Endothelial cell of umbilical vein (primary cell): ENCODE measurements at regions not wholly inside any gene's neighbourhood (a gene's known extent, or its start where the extent isn't known, plus 50 kb on each side); places are given as distances from the start of the nearest gene placed in this dataset.

Source experiments
- BruUV-seq: library from RNA; stranded (reverse); fragments of 400-500 nt; replicated peaks from 2 replicates; lab custom pipeline; 2021; lab: Mats Ljungman, UMichigan
- CTCF ChIA-PET: fragments of 300-600, 350-600 bp; sonication (Branson Sonifier 250); formaldehyde crosslinking; loops from one replicate; lab custom pipeline; 2021; ENCODE audit warnings: antibody characterized with exemption, inconsistent platforms; lab: Charles Lee
- POLR2A ChIA-PET: fragments of 300-600, 350-600 bp; sonication (Branson Sonifier 250); formaldehyde crosslinking; loops from one replicate; lab custom pipeline; 2021; ENCODE audit warnings: antibody characterized with exemption, inconsistent platforms; lab: Charles Lee
- DNase-seq: peaks from one replicate; pipeline ENCODE4 v3.0.0-alpha.2; 2011; ENCODE audit warnings: low read depth, low spot score
- FAIRE-seq: peaks from 2 replicates; lab custom pipeline; 2011; peaks lifted over from hg19 to GRCh38; lab: Jason Lieb, UNC
- H2AFZ ChIP-seq: 2 replicates; pipeline ENCODE4 v1.6.0; 2012; ENCODE audit warnings: low read depth, low read length, control low read depth, inconsistent platforms
- H3K27ac ChIP-seq: 2 replicates; pipeline ENCODE4 v1.5.1; 2011; ENCODE audit warnings: low read depth, mild to moderate bottlenecking, control low read depth, low read length, moderate library complexity; ENCODE audit not compliant: insufficient read depth
- H3K27me3 ChIP-seq, 2 experiments: 2 replicates each; pipeline versions ENCODE4 v1.6.0 to v1.6.1; 2011; ENCODE audit warnings: low read length in 2 of 2, mixed read lengths in 1 of 2; ENCODE audit not compliant: control insufficient read depth in 2 of 2, insufficient read depth in 2 of 2
- H3K36me3 ChIP-seq, 2 experiments: 2 replicates in 1 of 2; 3 replicates in 1 of 2; pipeline ENCODE4 v1.5.1; 2011; ENCODE audit warnings: low read length in 2 of 2, mild to moderate bottlenecking in 1 of 2, moderate library complexity in 1 of 2; ENCODE audit not compliant: control insufficient read depth in 2 of 2, insufficient read depth in 2 of 2; ENCODE audit errors: extremely low read depth in 1 of 2
- H3K4me1 ChIP-seq: 3 replicates; pipeline ENCODE4 v1.5.1; 2011; ENCODE audit warnings: mild to moderate bottlenecking, low read length; ENCODE audit not compliant: control insufficient read depth, insufficient read depth; ENCODE audit errors: extremely low read depth
- H3K4me2 ChIP-seq: 2 replicates; pipeline ENCODE4 v1.6.1; 2011; ENCODE audit warnings: low read length, control low read depth, mixed read lengths; ENCODE audit not compliant: insufficient read depth
- H3K4me3 ChIP-seq, 3 experiments: fragments of 200-600 bp in 1 of 3; sonication (generic), shearing (Covaris generic) in 1 of 3; replicated peaks in 1 of 3; 2 replicates each; pipeline ENCODE4 v1.5.1; 2011 to 2016; ENCODE audit warnings: control low read depth in 3 of 3, low read length in 3 of 3, mild to moderate bottlenecking in 2 of 3, inconsistent platforms in 1 of 3, low read depth in 1 of 3, moderate library complexity in 1 of 3; ENCODE audit not compliant: insufficient read depth in 1 of 3
- H3K79me2 ChIP-seq: 2 replicates; pipeline ENCODE4 v1.6.0; 2012; ENCODE audit warnings: low read length, inconsistent platforms; ENCODE audit not compliant: control insufficient read depth, insufficient read depth
- H3K9ac ChIP-seq: replicated peaks from 2 replicates; pipeline ENCODE3; 2011; ENCODE audit warnings: low read length, control low read depth; ENCODE audit not compliant: insufficient read depth; ENCODE audit errors: extremely low read depth
- H3K9me1 ChIP-seq: replicated peaks from 3 replicates; pipeline ENCODE4 v1.6.0; 2011; ENCODE audit warnings: mild to moderate bottlenecking, low read length; ENCODE audit not compliant: control insufficient read depth, insufficient read depth; ENCODE audit errors: extremely low read depth
- H3K9me3 ChIP-seq: replicated peaks from 2 replicates; pipeline ENCODE4 v1.5.1; 2012; ENCODE audit warnings: low read length, inconsistent platforms; ENCODE audit not compliant: control insufficient read depth, insufficient read depth
- H4K20me1 ChIP-seq: replicated peaks from 2 replicates; pipeline ENCODE3; 2011; ENCODE audit warnings: mild to moderate bottlenecking, low read length; ENCODE audit not compliant: control insufficient read depth, insufficient read depth; ENCODE audit errors: extremely low read depth
- EZH2 ChIP-seq: IDR thresholded peaks from 2 replicates; pipeline ENCODE4 v1.6.1; 2012; ENCODE audit warnings: borderline replicate concordance, low read depth, mild to moderate bottlenecking, moderate library complexity, low read length, inconsistent platforms; ENCODE audit not compliant: severe bottlenecking
- FOS ChIP-seq: IDR thresholded peaks from 2 replicates; pipeline ENCODE4 v1.6.1; 2011; ENCODE audit warnings: mild to moderate bottlenecking, low read length, moderate library complexity, borderline replicate concordance; ENCODE audit not compliant: insufficient read depth
- GATA2 ChIP-seq: IDR thresholded peaks from 2 replicates; pipeline ENCODE4 v1.7.0; 2011; ENCODE audit warnings: low read depth, mild to moderate bottlenecking, moderate library complexity, mixed read lengths, low read length; ENCODE audit not compliant: insufficient read length, insufficient read depth
- JUN ChIP-seq: IDR thresholded peaks from 2 replicates; pipeline ENCODE4 v1.6.1; 2011; ENCODE audit warnings: borderline replicate concordance, low read depth; ENCODE audit not compliant: insufficient read length, insufficient read depth
- MYC ChIP-seq: IDR thresholded peaks from one replicate; pipeline ENCODE4 v1.6.1; 2011; ENCODE audit warnings: mild to moderate bottlenecking, low read depth, low read length
- POLR2A ChIP-seq: IDR thresholded peaks from 2 replicates; pipeline ENCODE4 v1.6.1; 2012; ENCODE audit warnings: low read depth, mild to moderate bottlenecking, control low read depth, low read length
- POLR2AphosphoS5 ChIP-seq: IDR thresholded peaks from 2 replicates; pipeline ENCODE4 v1.6.1; 2012; ENCODE audit warnings: low read depth, mild to moderate bottlenecking, control low read depth, low read length, moderate library complexity; ENCODE audit not compliant: insufficient read depth
- dilution Hi-C: fragments of 300-500 bp; cut with MboI; formaldehyde crosslinking; loops from one replicate; pipeline ENCODE4 v1.15.0; 2019; ENCODE audit warnings: low sequenced_read_pairs; ENCODE audit not compliant: extremely low pct_ligation_motif_present
- intact Hi-C: fragments of 100-400 bp; cut with micrococcal nuclease; formaldehyde crosslinking; loops from one replicate; pipeline ENCODE4 v1.10.0; 2022
- TF ChIP-seq, protein P1 (sequence below): IDR thresholded peaks from 2 replicates; pipeline ENCODE4 v1.6.1; 2011; ENCODE audit not compliant: insufficient read depth, insufficient read length
- TF ChIP-seq, protein P2 (sequence below), 2 donors: IDR thresholded peaks; 1 replicate in 1 of 2; 2 replicates in 1 of 2; pipeline ENCODE4 v1.5.1; 2011; ENCODE audit warnings: low read length in 2 of 2, mild to moderate bottlenecking in 2 of 2, moderate library complexity in 2 of 2, control low read depth in 1 of 2, inconsistent platforms in 1 of 2, low read depth in 1 of 2; ENCODE audit not compliant: insufficient read depth in 1 of 2; ENCODE audit errors: extremely low read depth in 1 of 2

DNA sequence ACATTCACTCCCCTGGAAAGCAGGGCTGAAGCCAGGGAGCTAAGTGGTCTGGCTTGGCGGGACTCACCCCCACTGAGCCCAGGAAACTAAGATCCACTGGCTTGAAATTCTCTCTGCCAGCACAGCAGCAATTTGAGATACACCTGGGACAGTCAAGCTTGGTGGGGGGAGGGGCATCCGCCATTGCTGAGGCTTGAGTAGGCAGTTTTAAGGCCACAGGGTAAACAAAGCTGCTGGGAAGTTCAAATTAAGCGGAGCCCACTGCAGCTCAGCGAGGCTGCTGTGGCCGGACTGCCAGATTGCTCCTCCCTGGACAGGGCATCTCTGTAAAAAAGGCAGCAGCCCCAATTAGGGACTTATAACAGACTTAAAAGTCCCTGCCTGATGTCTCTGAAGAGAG lies 108.2 kb upstream of the FAM13C start:
- intact Hi-C loops (no loop called here), dilution Hi-C loops (no loop called here)
- DNase-seq, result no peak
- H3K79me2 ChIP-seq, result no peaks in the 10 kb centered on the region
- ChIA-PET POLR2A (no interaction called here), CTCF (interaction anchor here (0.9 kb wide), 1 partner anchor 32 kb away, joined by 3 read pairs; no protein-coding TSS in a partner anchor)
- H3K4me1 ChIP-seq, result no peaks in the 10 kb centered on the region
- no peak overlapping the region for H3K4me2 ChIP-seq
- no peak for FAIRE-seq
- no peak overlapping the region for H3K27ac ChIP-seq
- no peak for TF ChIP-seq POLR2A
- TF ChIP-seq POLR2AphosphoS5, result no peak
- TF ChIP-seq, protein P1, sequence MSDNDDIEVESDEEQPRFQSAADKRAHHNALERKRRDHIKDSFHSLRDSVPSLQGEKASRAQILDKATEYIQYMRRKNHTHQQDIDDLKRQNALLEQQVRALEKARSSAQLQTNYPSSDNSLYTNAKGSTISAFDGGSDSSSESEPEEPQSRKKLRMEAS, result no peak
- no peak for TF ChIP-seq EZH2
- TF ChIP-seq GATA2, result no peak
- H2AFZ ChIP-seq, result no peak overlapping the region
- H3K27me3 ChIP-seq, result no peaks in the 10 kb centered on the region
- no peak overlapping the region for H3K4me3 ChIP-seq
- H3K36me3 ChIP-seq, result no peaks in the 10 kb centered on the region
- no peaks in the 10 kb centered on the region for H3K9me1 ChIP-seq
- no TSS peak for BruUV-seq
- no peaks in the 10 kb centered on the region for H4K20me1 ChIP-seq
- no peak overlapping the region for H3K9ac ChIP-seq
- H3K9me3 ChIP-seq, result no peaks in the 10 kb centered on the region

DNA sequence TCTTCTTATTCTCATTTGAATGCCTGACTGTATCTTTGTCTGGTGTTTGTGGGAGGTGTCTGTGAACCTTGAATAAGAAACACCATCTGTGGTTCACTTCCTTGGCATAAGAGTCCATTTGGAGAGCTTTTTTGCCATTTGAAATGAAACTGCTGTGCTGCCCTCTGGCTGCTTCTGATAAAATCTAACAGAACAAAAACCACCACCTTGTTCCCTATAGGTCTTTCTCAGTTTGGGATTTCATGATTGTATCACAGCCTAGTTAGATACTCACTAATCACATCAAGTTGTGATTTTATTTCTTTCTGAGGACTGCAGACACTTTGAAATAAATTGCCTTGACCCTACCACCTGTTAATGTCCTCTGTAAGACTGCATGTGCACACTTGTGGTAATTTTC lies 102.7 kb upstream of the FAM13C start:
- Histone ChIP-seq H3K4me2 (no peak overlapping the region), H3K27me3 (no peaks in the 10 kb centered on the region), H3K4me3 (no peak overlapping the region), H3K4me1 (no peaks in the 10 kb centered on the region), H3K9me3 (no peaks in the 10 kb centered on the region), H3K9me1 (no peaks in the 10 kb centered on the region), H3K79me2 (no peaks in the 10 kb centered on the region), H4K20me1 (no peaks in the 10 kb centered on the region), H2AFZ (no peak overlapping the region), H3K36me3 (no peaks in the 10 kb centered on the region), H3K27ac (no peak overlapping the region), H3K9ac (no peak overlapping the region)
- dilution Hi-C loops (no loop called here), intact Hi-C loops (no loop called here)
- FAIRE-seq (no peak), DNase-seq (no peak)
- no TSS peak for BruUV-seq
- TF ChIP-seq FOS (no peak), POLR2AphosphoS5 (no peak), POLR2A (no peak), MYC (no peak), EZH2 (no peak), GATA2 (no peak), JUN (no peak)
- TF ChIP-seq, protein P2, sequence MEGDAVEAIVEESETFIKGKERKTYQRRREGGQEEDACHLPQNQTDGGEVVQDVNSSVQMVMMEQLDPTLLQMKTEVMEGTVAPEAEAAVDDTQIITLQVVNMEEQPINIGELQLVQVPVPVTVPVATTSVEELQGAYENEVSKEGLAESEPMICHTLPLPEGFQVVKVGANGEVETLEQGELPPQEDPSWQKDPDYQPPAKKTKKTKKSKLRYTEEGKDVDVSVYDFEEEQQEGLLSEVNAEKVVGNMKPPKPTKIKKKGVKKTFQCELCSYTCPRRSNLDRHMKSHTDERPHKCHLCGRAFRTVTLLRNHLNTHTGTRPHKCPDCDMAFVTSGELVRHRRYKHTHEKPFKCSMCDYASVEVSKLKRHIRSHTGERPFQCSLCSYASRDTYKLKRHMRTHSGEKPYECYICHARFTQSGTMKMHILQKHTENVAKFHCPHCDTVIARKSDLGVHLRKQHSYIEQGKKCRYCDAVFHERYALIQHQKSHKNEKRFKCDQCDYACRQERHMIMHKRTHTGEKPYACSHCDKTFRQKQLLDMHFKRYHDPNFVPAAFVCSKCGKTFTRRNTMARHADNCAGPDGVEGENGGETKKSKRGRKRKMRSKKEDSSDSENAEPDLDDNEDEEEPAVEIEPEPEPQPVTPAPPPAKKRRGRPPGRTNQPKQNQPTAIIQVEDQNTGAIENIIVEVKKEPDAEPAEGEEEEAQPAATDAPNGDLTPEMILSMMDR (IDR thresholded peaks at IDR 0.05; ENCODE audit: extremely low read depth in 1 of 2, insufficient read depth in 1 of 2, low read depth in 1 of 2, low read length in 2 of 2), result no peak
- TF ChIP-seq, protein P1, result no peak
- POLR2A ChIA-PET, result no interaction called here
- CTCF ChIA-PET, result no interaction called here
